Natural killer cell (primary cell): ENCODE measurements at regions not wholly inside any gene's neighbourhood (a gene's known extent, or its start where the extent isn't known, plus 50 kb on each side); places are given as distances from the start of the nearest gene placed in this dataset.

Experiments
- ATAC-seq, 3 donors: fragments of 150-1000 bp in 2 of 3; fragments of 200-7000 bp in 1 of 3; cut with Tn5 transposase; 1 replicate in 1 of 3; 2 replicates in 2 of 3; pipeline ENCODE4 v1.10.0; 2021; ENCODE audit warnings: mild to moderate bottlenecking in 2 of 3, moderate library complexity in 2 of 3
- DNase-seq, 2 donors: peaks; one replicate each; pipeline versions ENCODE4 v3.0.0 to v3.0.0-alpha.2; 2013 to 2021; ENCODE audit warnings: mixed read lengths in 1 of 2
- H3K27ac ChIP-seq: one replicate; pipeline ENCODE4 v1.5.1; 2013; ENCODE audit warnings: mild to moderate bottlenecking, low read length
- H3K27me3 ChIP-seq: one replicate; pipeline ENCODE4 v1.6.1; 2013; ENCODE audit warnings: low read length; ENCODE audit not compliant: control insufficient read depth, insufficient read depth
- H3K36me3 ChIP-seq: one replicate; pipeline ENCODE4 v1.6.1; 2013; ENCODE audit warnings: low read length; ENCODE audit not compliant: control insufficient read depth, insufficient read depth
- H3K4me1 ChIP-seq: one replicate; pipeline ENCODE4 v1.6.1; 2013; ENCODE audit warnings: low read length; ENCODE audit not compliant: control insufficient read depth, insufficient read depth
- H3K4me3 ChIP-seq: one replicate; pipeline ENCODE4 v1.5.1; 2013; ENCODE audit warnings: low read length
- H3K9me3 ChIP-seq: one replicate; pipeline ENCODE4 v1.6.1; 2013; ENCODE audit warnings: low read length; ENCODE audit not compliant: control insufficient read depth, insufficient read depth
- H3K27ac Mint-ChIP-seq, 2 donors: one replicate each; pipeline ENCODE4 v1.8.0; 2022; ENCODE audit warnings: mild to moderate bottlenecking in 2 of 2, mixed read lengths in 2 of 2, moderate library complexity in 1 of 2
- H3K27me3 Mint-ChIP-seq, 2 donors: one replicate each; pipeline ENCODE4 v1.8.0; 2022; ENCODE audit warnings: low read depth in 2 of 2, mixed read lengths in 2 of 2
- H3K36me3 Mint-ChIP-seq: one replicate; pipeline ENCODE4 v1.8.0; 2022; ENCODE audit warnings: mixed read lengths
- H3K4me1 Mint-ChIP-seq, 2 donors: one replicate each; pipeline ENCODE4 v1.8.0; 2022; ENCODE audit warnings: mixed read lengths in 2 of 2
- H3K4me3 Mint-ChIP-seq: one replicate; pipeline ENCODE4 v1.8.0; 2022; ENCODE audit warnings: mild to moderate bottlenecking, moderate library complexity, mixed read lengths
- H3K9me3 Mint-ChIP-seq, 2 donors: one replicate each; pipeline ENCODE4 v1.8.0; 2022; ENCODE audit warnings: mixed read lengths in 2 of 2
- CTCF ChIP-seq: fragments of 200-600 bp; IDR thresholded peaks from one replicate; pipeline ENCODE4 v1.8.0; 2022; ENCODE audit warnings: antibody characterized with exemption
- WGBS: methylation state at CpG from one replicate; pipeline ENCODE4 v1.1.7; 2013; ENCODE audit warnings: missing lambda C conversion rate; ENCODE audit not compliant: insufficient coverage; 5-methylcytosine and 5-hydroxymethylcytosine counted together
- intact Hi-C: fragments of 100-400 bp; cut with micrococcal nuclease; formaldehyde crosslinking; loops from one replicate; pipeline ENCODE4 v1.14.2; 2022

- no peak overlapping the region for H3K4me3 Mint-ChIP-seq
- no peak for TF ChIP-seq CTCF
- H3K27ac ChIP-seq, result no peak overlapping the region
- intact Hi-C loops, result no loop called here
- no peaks in the 10 kb centered on the region for H3K4me1 ChIP-seq
- no peaks in the 10 kb centered on the region for H3K9me3 Mint-ChIP-seq
- no peaks in the 10 kb centered on the region for H3K27me3 ChIP-seq
- peaks cover 0 to 2% of the 10 kb centered on the region in 2 donors for H3K27me3 Mint-ChIP-seq
- no peaks in the 10 kb centered on the region for H3K36me3 ChIP-seq
- no peak overlapping the region for H3K4me3 ChIP-seq
- DNase-seq, result no peak
- H3K27ac Mint-ChIP-seq, result no peak overlapping the region
- ATAC-seq, result no peak
- H3K4me1 Mint-ChIP-seq, result no peaks in the 10 kb centered on the region
- H3K36me3 Mint-ChIP-seq, result no peaks in the 10 kb centered on the region
- 85% methylated on average over 8 of the region's 8 CpGs for WGBS
- H3K9me3 ChIP-seq, result no peaks in the 10 kb centered on the region
Observed at GRCh38 chr17:11086646-11087340, 154.2 kb upstream of the SHISA6 start.

GRCh38 chr17:11082559-11082958 lies 158.5 kb upstream of the SHISA6 start:
- no peak for TF ChIP-seq CTCF
- DNase-seq (no peak), ATAC-seq (no peak)
- Histone ChIP-seq H3K4me3 (no peak overlapping the region), H3K27ac (no peak overlapping the region), H3K4me1 (no peaks in the 10 kb centered on the region), H3K9me3 (no peaks in the 10 kb centered on the region), H3K27me3 (no peaks in the 10 kb centered on the region), H3K36me3 (no peaks in the 10 kb centered on the region)
- H3K9me3 Mint-ChIP-seq, result no peaks in the 10 kb centered on the region
- H3K4me1 Mint-ChIP-seq, result no peaks in the 10 kb centered on the region
- no peaks in the 10 kb centered on the region for H3K36me3 Mint-ChIP-seq
- no peak overlapping the region for H3K27ac Mint-ChIP-seq
- intact Hi-C loops, result no loop called here
- no peaks in the 10 kb centered on the region for H3K27me3 Mint-ChIP-seq
- H3K4me3 Mint-ChIP-seq, result no peak overlapping the region

GRCh38 chr17:11081342-11081741 lies 159.7 kb upstream of the SHISA6 start:
- H3K27ac Mint-ChIP-seq, result no peak overlapping the region
- TF ChIP-seq CTCF, result no peak
- ATAC-seq, result no peak
- no peaks in the 10 kb centered on the region for H3K27me3 ChIP-seq
- no peaks in the 10 kb centered on the region for H3K4me1 Mint-ChIP-seq
- H3K36me3 Mint-ChIP-seq, result no peaks in the 10 kb centered on the region
- no peak overlapping the region for H3K4me3 ChIP-seq
- intact Hi-C loops, result no loop called here
- no peaks in the 10 kb centered on the region for H3K9me3 ChIP-seq
- no peaks in the 10 kb centered on the region for H3K27me3 Mint-ChIP-seq
- H3K4me3 Mint-ChIP-seq, result no peak overlapping the region
- no peak for DNase-seq
- 68% methylated on average over 3 of the region's 3 CpGs for WGBS
- H3K27ac ChIP-seq, result no peak overlapping the region
- no peaks in the 10 kb centered on the region for H3K36me3 ChIP-seq
- H3K9me3 Mint-ChIP-seq, result no peaks in the 10 kb centered on the region
- H3K4me1 ChIP-seq, result no peaks in the 10 kb centered on the region

- ATAC-seq (no peak), DNase-seq (no peak)
- no CpG with 5 or more reads among the region's 1 CpG for WGBS
- Histone ChIP-seq H3K36me3 (no peaks in the 10 kb centered on the region), H3K9me3 (no peaks in the 10 kb centered on the region), H3K4me3 (no peak overlapping the region), H3K27me3 (no peaks in the 10 kb centered on the region), H3K4me1 (no peaks in the 10 kb centered on the region), H3K27ac (no peak overlapping the region)
- Mint-ChIP-seq H3K27ac (no peak overlapping the region), H3K27me3 (no peaks in the 10 kb centered on the region), H3K36me3 (no peaks in the 10 kb centered on the region), H3K4me3 (no peak overlapping the region), H3K9me3 (no peaks in the 10 kb centered on the region), H3K4me1 (no peaks in the 10 kb centered on the region)
- no peak for TF ChIP-seq CTCF
- intact Hi-C loops, result no loop called here
Observed at GRCh38 chr17:11077673-11078072, 163.3 kb upstream of the SHISA6 start.
